Right lobe of liver (tissue), 6 donors: ENCODE measurements at regions not wholly inside any gene's neighbourhood (a gene's known extent, or its start where the extent isn't known, plus 50 kb on each side); places are given as distances from the start of the nearest gene placed in this dataset.

Experiments used
- ATAC-seq, 4 donors: fragments of 200-7000 bp; cut with Tn5 transposase; one replicate each; pipeline ENCODE4 v1.9.1; 2020; ENCODE audit warnings: mild to moderate bottlenecking in 4 of 4, moderate library complexity in 4 of 4
- DNase-seq, 3 donors: peaks; one replicate each; pipeline ENCODE4 v3.0.0-alpha.2; 2020
- H3K27ac ChIP-seq, 3 donors: fragments of 200-600 bp; one replicate each; pipeline ENCODE4 v1.8.0; 2022
- H3K27me3 ChIP-seq, 2 donors: fragments of 200-600 bp; one replicate each; pipeline ENCODE4 v1.8.0; 2022
- H3K36me3 ChIP-seq, 4 donors: fragments of 200-600 bp; sonication (generic) in 1 of 4; one replicate each; pipeline versions ENCODE4 v1.5.1 to v1.8.0; 2017 to 2022; ENCODE audit warnings: control low read depth in 1 of 4
- H3K4me1 ChIP-seq, 4 donors: fragments of 200-600 bp; sonication (generic) in 1 of 4; one replicate each; pipeline versions ENCODE4 v1.5.1 to v1.8.0; 2017 to 2022; ENCODE audit warnings: control low read depth in 1 of 4
- H3K4me3 ChIP-seq, 3 donors: fragments of 200-600 bp; one replicate each; pipeline ENCODE4 v1.8.0; 2022
- H3K9me3 ChIP-seq, 4 donors: fragments of 200-600 bp; sonication (generic) in 1 of 4; one replicate each; pipeline versions ENCODE4 v1.5.1 to v1.8.0; 2017 to 2022; ENCODE audit warnings: control low read depth in 1 of 4
- POLR2A ChIP-seq: fragments of 450-650 bp; IDR thresholded peaks from one replicate; pipeline ENCODE4 v1.6.1; 2017; ENCODE audit warnings: antibody characterized with exemption, mild to moderate bottlenecking
- WGBS: methylation state at CpG from one replicate; pipeline ENCODE4 v1.1.6; 2018; ENCODE audit warnings: low coverage, low lambda C conversion rate; ENCODE audit not compliant: insufficient coverage; ENCODE audit errors: missing lambda C conversion rate; 5-methylcytosine and 5-hydroxymethylcytosine counted together
- intact Hi-C, 2 donors: fragments of 100-400 bp; cut with DNase I; formaldehyde crosslinking; loops; one replicate each; pipeline versions ENCODE4 v1.11.2 to v1.14.1; 2022
- TF ChIP-seq, protein P1 (sequence below), 4 donors: fragments of 200-600 bp in 3 of 4; fragments of 450-650 bp in 1 of 4; IDR thresholded peaks; one replicate each; pipeline versions ENCODE4 v1.5.1 to v1.8.0; 2016 to 2022; ENCODE audit warnings: antibody characterized with exemption in 4 of 4, mild to moderate bottlenecking in 2 of 4
- donor health status: DM: no; HTN: yes; CAD: no.
- donor health status: DM: no; HTN: no; CAD: no.
- donor health status: DM: no; HTN: no; CAD: no.
- donor health status: DM: no; HTN: yes; CAD: no.
- donor health status: DM: no; HTN: yes; CAD: no.

DNA sequence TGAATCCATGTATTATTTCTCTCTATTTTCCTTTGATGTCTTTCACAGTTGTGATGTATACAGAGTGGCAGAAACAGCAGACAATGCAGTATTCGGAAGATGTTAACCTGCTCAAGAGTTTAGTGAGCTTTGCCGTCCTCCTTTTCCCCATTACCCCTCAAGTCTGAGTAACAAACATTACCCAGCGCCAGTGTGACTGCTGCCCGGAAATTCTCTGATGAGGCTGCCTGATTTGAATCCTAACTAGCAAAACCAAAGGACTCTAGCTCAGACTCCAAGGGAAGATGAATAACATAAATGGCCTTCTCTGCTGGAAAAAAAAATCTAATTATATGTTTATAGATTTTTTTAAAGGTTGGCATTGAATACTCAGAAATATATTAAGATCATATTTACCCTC is 247.3 kb upstream of the SOX21 start:
- ATAC-seq (no peak), DNase-seq (no peak)
- TF ChIP-seq, protein P1, sequence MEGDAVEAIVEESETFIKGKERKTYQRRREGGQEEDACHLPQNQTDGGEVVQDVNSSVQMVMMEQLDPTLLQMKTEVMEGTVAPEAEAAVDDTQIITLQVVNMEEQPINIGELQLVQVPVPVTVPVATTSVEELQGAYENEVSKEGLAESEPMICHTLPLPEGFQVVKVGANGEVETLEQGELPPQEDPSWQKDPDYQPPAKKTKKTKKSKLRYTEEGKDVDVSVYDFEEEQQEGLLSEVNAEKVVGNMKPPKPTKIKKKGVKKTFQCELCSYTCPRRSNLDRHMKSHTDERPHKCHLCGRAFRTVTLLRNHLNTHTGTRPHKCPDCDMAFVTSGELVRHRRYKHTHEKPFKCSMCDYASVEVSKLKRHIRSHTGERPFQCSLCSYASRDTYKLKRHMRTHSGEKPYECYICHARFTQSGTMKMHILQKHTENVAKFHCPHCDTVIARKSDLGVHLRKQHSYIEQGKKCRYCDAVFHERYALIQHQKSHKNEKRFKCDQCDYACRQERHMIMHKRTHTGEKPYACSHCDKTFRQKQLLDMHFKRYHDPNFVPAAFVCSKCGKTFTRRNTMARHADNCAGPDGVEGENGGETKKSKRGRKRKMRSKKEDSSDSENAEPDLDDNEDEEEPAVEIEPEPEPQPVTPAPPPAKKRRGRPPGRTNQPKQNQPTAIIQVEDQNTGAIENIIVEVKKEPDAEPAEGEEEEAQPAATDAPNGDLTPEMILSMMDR (IDR thresholded peaks at IDR 0.05): no peak
- no peak for TF ChIP-seq POLR2A

DNA sequence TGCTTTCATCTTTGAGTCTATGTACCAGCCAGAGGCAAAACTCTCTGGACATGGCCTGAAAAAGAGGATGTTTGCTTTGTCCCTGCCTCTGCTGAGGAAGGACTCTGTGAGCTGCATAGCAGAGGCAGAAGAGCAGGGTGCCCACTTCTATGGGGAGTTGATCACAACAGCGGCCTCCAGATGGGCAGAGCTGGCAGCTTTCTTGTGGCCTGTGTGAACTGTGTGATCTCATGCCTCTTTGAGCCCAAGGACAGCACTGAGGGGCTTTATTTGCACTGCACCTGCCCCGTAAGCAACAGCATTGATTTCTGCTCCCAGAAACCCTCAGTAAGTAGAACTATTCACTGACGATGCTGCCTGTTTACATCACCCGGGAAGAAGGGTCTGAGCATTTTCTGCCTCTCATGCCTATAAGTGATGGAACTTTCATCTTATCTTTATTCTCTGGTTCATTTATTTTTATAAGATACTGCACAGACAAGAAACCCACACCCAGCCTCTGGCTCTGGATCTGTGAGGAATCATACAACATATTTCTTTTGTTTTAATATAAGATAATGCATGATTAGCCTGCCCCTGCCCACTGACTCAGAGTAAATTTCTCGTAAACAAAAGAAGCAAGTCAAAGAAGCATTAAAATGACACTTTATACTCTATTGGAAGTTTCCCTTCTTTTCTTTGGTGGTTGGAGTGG is 244.2 kb upstream of the SOX21 start:
- intact Hi-C loops: no loop called here
- TF ChIP-seq POLR2A: no peak
- TF ChIP-seq, protein P1 (IDR thresholded peaks at IDR 0.05): no peak
- Histone ChIP-seq H3K9me3 (no peaks in the 10 kb centered on the region), H3K4me1 (no peaks in the 10 kb centered on the region), H3K27me3 (no peaks in the 10 kb centered on the region), H3K27ac (no peak overlapping the region), H3K4me3 (no peak overlapping the region), H3K36me3 (no peaks in the 10 kb centered on the region)
- DNase-seq (no peak), ATAC-seq (no peak)
- 49% methylated on average over 3 of the region's 5 CpGs for WGBS

More for the DNA sequence above, 247.3 kb upstream of the SOX21 start:
- Histone ChIP-seq H3K9me3 (no peaks in the 10 kb centered on the region), H3K27ac (no peak overlapping the region), H3K4me1 (no peaks in the 10 kb centered on the region), H3K36me3 (no peaks in the 10 kb centered on the region), H3K4me3 (no peak overlapping the region), H3K27me3 (peaks cover 0 to 3% of the 10 kb centered on the region in 2 donors)
- 35% methylated on average over 4 of the region's 4 CpGs for WGBS
- intact Hi-C loops: no loop called here

DNA sequence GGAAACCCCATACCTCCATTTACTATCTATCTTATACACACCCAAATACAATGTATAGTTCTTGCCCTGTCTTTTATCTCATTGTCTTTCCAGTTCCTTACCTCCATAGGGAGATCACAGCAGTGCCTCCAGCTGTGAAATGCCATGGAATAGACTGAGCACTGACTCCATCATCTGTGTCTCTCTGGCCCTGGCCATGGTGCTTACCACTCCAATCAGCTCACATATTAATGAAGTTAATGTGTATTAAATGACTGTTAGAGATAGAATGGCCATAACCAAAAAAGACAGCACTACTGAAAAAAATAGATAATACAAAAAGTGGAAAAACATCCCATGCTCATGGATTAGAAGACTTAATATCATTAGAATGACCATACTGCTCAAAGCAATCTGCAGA is 240.4 kb upstream of the SOX21 start:
- no peaks in the 10 kb centered on the region for H3K9me3 ChIP-seq
- no peaks in the 10 kb centered on the region for H3K27me3 ChIP-seq
- H3K4me3 ChIP-seq: no peak overlapping the region
- H3K4me1 ChIP-seq: no peaks in the 10 kb centered on the region
- H3K27ac ChIP-seq: no peak overlapping the region
- TF ChIP-seq, protein P1 (IDR thresholded peaks at IDR 0.05): no peak
- no peak for TF ChIP-seq POLR2A
- DNase-seq (no peak), ATAC-seq (no peak)
- intact Hi-C loops: no loop called here
- no peaks in the 10 kb centered on the region for H3K36me3 ChIP-seq

DNA sequence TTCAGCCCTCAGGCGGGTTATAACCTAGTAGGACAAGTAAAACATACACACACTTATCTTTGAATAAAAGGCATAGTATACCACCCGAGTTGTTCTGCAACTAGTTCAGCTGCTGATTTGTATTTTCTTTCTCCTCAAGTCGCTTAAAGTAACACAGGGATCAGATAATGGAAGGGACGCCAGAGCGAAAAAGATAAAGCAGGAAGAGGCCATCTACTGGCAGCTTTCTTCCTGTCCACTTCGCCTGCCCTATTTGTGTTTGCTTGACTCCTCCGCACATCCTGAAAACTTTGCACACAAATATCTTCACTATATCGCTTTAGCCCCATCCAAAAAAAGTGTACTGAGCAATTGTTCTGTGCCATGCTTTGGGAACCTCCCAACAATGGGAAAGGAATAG is 238.0 kb upstream of the SOX21 start:
- ATAC-seq: peak in 3 of 4 donors; percentile 38 to 53 (median 42)
- Histone ChIP-seq H3K9me3 (no peaks in the 10 kb centered on the region), H3K4me1 (no peaks in the 10 kb centered on the region), H3K4me3 (no peak overlapping the region), H3K36me3 (no peaks in the 10 kb centered on the region), H3K27ac (no peak overlapping the region), H3K27me3 (no peaks in the 10 kb centered on the region)
- 22% methylated on average over 8 of the region's 8 CpGs for WGBS
- DNase-seq: no peak
- intact Hi-C loops: no loop called here
- TF ChIP-seq, protein P1 (IDR thresholded peaks at IDR 0.05): peak; percentile 16 to 38 (median 30)
- no peak for TF ChIP-seq POLR2A

DNA sequence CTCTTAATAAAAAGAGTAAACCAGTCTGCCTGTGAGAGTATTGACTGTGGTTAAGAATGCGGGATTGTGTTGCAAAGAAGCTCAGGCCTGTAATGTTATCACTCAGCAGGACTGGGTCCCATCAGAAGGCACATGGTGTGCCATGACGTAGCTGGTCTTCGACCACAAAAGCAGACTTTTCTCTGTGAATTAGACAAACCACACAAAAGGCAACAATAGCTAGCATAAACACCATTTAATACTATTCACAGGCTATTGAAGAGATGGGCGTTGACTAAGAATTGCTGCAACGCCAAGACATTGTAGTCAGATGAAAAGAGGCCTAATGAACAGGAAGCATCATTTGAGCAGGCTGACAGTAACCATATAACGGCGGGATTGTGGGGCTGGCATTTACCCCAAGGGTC is 235.6 kb upstream of the SOX21 start:
- ATAC-seq (no peak), DNase-seq (no peak)
- Histone ChIP-seq H3K27ac (no peak overlapping the region), H3K27me3 (no peaks in the 10 kb centered on the region), H3K9me3 (no peaks in the 10 kb centered on the region), H3K4me1 (no peaks in the 10 kb centered on the region), H3K36me3 (no peaks in the 10 kb centered on the region), H3K4me3 (no peak overlapping the region)
- WGBS: 57% methylated on average over 7 of the region's 7 CpGs
- no peak for TF ChIP-seq POLR2A
- TF ChIP-seq, protein P1 (IDR thresholded peaks at IDR 0.05): no peak
- intact Hi-C loops: no loop called here
